ENCODE measurements at regions not wholly inside any gene's neighbourhood (a gene's known extent, or its start where the extent isn't known, plus 50 kb on each side); places are given as distances from the start of the nearest gene placed in this dataset.

DNA sequence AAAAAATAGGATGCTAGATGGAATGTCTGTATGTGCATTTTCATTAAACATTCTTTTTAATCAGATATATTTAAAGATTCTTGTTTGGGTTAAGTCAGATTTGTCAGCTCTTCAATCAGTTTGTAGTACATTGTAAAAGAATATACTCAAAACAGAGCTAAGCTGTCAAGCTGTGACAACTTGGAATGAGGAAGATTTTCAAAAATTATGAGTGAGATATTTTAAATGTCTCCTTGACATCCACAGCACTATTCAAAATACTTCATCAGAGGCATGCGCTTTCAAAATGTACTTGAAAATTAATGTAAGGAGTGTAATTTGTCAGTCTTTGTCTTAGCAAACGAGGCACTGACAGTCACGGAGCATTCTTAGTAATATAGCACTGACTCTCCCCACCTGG lies 182.0 kb downstream of the MAT2B start:
- no peaks in the 10 kb centered on the region for H3K36me3 ChIP-seq
- no peak for TF ChIP-seq POLR2AphosphoS5 (IDR thresholded peaks at IDR 0.05)
- TF ChIP-seq CTCF (IDR thresholded peaks at IDR 0.05 in 8 of 11, conservative IDR thresholded peaks at IDR 0.05 in 3 of 11) = no peak
- no peak for TF ChIP-seq POLR2A (IDR thresholded peaks at IDR 0.05)
- intact Hi-C loops (cut with DNase I; ENCODE audit: low total_unique reads) = no loop called here
- no peak overlapping the region for H3K4me3 ChIP-seq
- no peaks in the 10 kb centered on the region for H3K4me1 ChIP-seq
- no peaks in the 10 kb centered on the region for H3K9me3 ChIP-seq
- no peak for DNase-seq
- H3K27me3 ChIP-seq (replicated peaks in 1 of 7) = no peaks in the 10 kb centered on the region
- no peak overlapping the region for H3K27ac ChIP-seq
- 65 to 80% (median 78%) methylated on average over 3 of the region's 3 CpGs for WGBS, 5 donors

DNA sequence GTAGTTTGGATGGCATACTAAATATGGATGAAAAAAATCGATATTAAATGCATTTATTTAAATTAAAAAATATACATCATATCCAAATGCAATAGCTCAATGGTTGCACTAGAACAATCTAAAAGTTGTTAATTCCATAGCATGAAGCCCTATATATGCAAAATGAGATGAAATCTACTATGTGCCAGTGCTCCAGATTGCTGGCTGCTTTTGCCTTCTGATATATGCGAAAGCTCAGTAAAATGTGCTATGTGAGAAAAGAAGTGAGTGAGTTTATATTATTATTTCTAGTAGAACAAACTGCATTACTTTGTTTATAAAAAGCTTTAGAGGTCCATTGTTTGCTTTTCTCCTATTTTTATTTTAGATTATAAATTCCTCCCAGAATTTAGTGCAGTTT lies 186.7 kb downstream of the MAT2B start:
- TF ChIP-seq POLR2AphosphoS5 (IDR thresholded peaks at IDR 0.05) = no peak
- no peak for TF ChIP-seq CTCF (IDR thresholded peaks at IDR 0.05 in 8 of 11, conservative IDR thresholded peaks at IDR 0.05 in 3 of 11)
- no peak for TF ChIP-seq POLR2A (IDR thresholded peaks at IDR 0.05)
- H3K27ac ChIP-seq = no peak overlapping the region
- no peaks in the 10 kb centered on the region for H3K9me3 ChIP-seq
- DNase-seq = no peak
- intact Hi-C loops (cut with DNase I; ENCODE audit: low total_unique reads) = no loop called here
- WGBS, 5 donors = 91 to 97% (median 95%) methylated on average over 2 of the region's 2 CpGs
- H3K4me3 ChIP-seq = no peak overlapping the region
- no peaks in the 10 kb centered on the region for H3K27me3 ChIP-seq (replicated peaks in 1 of 7)
- no peaks in the 10 kb centered on the region for H3K36me3 ChIP-seq
- H3K4me1 ChIP-seq = peaks cover 0 to 5% (median 0%) of the 10 kb centered on the region in 6 donors

- no peak for DNase-seq
- intact Hi-C loops (cut with DNase I; ENCODE audit: low total_unique reads) = loop anchor here (5.0 kb wide), 1 partner anchor 811 kb away; no protein-coding TSS in a partner anchor
- no peaks in the 10 kb centered on the region for H3K9me3 ChIP-seq
- no peaks in the 10 kb centered on the region for H3K36me3 ChIP-seq
- 33 to 46% (median 40%) methylated on average over 10 of the region's 10 CpGs for WGBS, 5 donors
- peaks cover 0 to 5% (median 0%) of the 10 kb centered on the region in 6 donors for H3K4me1 ChIP-seq
- H3K4me3 ChIP-seq = no peak overlapping the region
- no peaks in the 10 kb centered on the region for H3K27me3 ChIP-seq (replicated peaks in 1 of 7)
- no peak overlapping the region for H3K27ac ChIP-seq
- TF ChIP-seq POLR2A (IDR thresholded peaks at IDR 0.05) = no peak
- TF ChIP-seq CTCF (IDR thresholded peaks at IDR 0.05 in 8 of 11, conservative IDR thresholded peaks at IDR 0.05 in 3 of 11) = peak in 10 of 11 experiments; percentile 12 to 65 (median 54)
Measured at GRCh38 chr5:163695830-163696578, 190.6 kb downstream of the MAT2B start.

DNA sequence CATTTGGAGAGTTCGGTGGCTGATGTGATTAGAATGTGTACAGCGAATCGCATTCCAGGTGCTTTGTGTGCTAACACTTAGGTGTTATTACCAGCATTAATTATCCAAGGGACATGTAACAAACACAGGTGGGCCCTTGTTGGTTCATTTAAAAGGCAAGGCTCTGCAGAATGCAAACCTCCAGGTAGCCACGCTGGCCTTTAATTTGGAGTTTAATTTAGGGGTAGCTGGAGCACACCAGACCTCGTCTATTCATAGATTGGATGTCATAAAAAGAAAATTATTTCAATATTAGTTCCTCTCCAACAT lies 191.1 kb downstream of the MAT2B start:
- no peak for TF ChIP-seq CTCF (IDR thresholded peaks at IDR 0.05 in 8 of 11, conservative IDR thresholded peaks at IDR 0.05 in 3 of 11)
- TF ChIP-seq POLR2AphosphoS5 (IDR thresholded peaks at IDR 0.05) = no peak
- TF ChIP-seq POLR2A (IDR thresholded peaks at IDR 0.05) = no peak
- intact Hi-C loops (cut with DNase I; ENCODE audit: low total_unique reads) = loop anchor here (5.0 kb wide), 1 partner anchor 811 kb away; no protein-coding TSS in a partner anchor
- Histone ChIP-seq H3K27me3 (replicated peaks in 1 of 7) (no peaks in the 10 kb centered on the region), H3K9me3 (no peaks in the 10 kb centered on the region), H3K4me3 (no peak overlapping the region), H3K4me1 (peaks cover 0 to 5% (median 0%) of the 10 kb centered on the region in 6 donors), H3K36me3 (no peaks in the 10 kb centered on the region), H3K27ac (no peak overlapping the region)
- no peak for DNase-seq
- WGBS, 5 donors = 26 to 36% (median 30%) methylated on average over 5 of the region's 5 CpGs
